HepG2 (cell line): ENCODE measurements at regions not wholly inside any gene's neighbourhood (a gene's known extent, or its start where the extent isn't known, plus 50 kb on each side); places are given as distances from the start of the nearest gene placed in this dataset.

ENCODE experiments used
- ATAC-seq: fragments of 200-7000 bp; cut with Tn5 transposase; 3 replicates; pipeline ENCODE4 v1.9.1; 2020; ENCODE audit warnings: mild to moderate bottlenecking, moderate library complexity
- BruUV-seq: library from RNA; stranded (reverse); fragments of 400-500 nt; replicated peaks from 2 replicates; lab custom pipeline; 2021; lab: Mats Ljungman, UMichigan
- CTCF ChIA-PET: fragments of 300-600 bp; formaldehyde crosslinking; extraction: SDS; loops from one replicate; lab custom pipeline; 2021; ENCODE audit warnings: low total read pairs, inconsistent platforms, low intra/inter-chr PET ratio; lab: Yijun Ruan, JAX
- POLR2A ChIA-PET: fragments of 350-600 bp; sonication (Branson Sonifier 250); formaldehyde crosslinking; loops from one replicate; lab custom pipeline; 2020; ENCODE audit warnings: antibody characterized with exemption, inconsistent platforms; lab: Yijun Ruan, JAX
- DNase-seq: peaks from one replicate; pipeline ENCODE4 v3.0.0-alpha.2; 2015; ENCODE audit warnings: low spot score
- FAIRE-seq: peaks from 3 replicates; lab custom pipeline; 2011; peaks lifted over from hg19 to GRCh38; lab: Jason Lieb, UNC
- H2AFZ ChIP-seq: one replicate; pipeline ENCODE4 v1.6.1; 2011; ENCODE audit warnings: low read length, inconsistent platforms
- H3K27ac ChIP-seq: fragments of 300-600 bp; 3 replicates; pipeline ENCODE4 v1.8.0; 2011; ENCODE audit warnings: mixed run types, mild to moderate bottlenecking, mixed read lengths, low read length, inconsistent platforms; ENCODE audit not compliant: insufficient read depth; ENCODE audit errors: extremely low read length
- H3K27me3 ChIP-seq, 2 experiments: fragments of 200-600 bp in 1 of 2; 2 replicates in 1 of 2; 3 replicates in 1 of 2; pipeline versions ENCODE4 v1.6.0 to v1.8.0; 2011; ENCODE audit warnings: low read length in 2 of 2, mild to moderate bottlenecking in 2 of 2, moderate library complexity in 2 of 2, inconsistent platforms in 1 of 2; ENCODE audit not compliant: insufficient read depth in 2 of 2, control insufficient read depth in 1 of 2
- H3K36me3 ChIP-seq, 2 experiments: fragments of 200-600 bp in 1 of 2; replicated peaks in 1 of 2; 2 replicates in 1 of 2; 3 replicates in 1 of 2; pipeline versions ENCODE4 v1.5.1 to v1.8.0; 2011; ENCODE audit warnings: low read length in 2 of 2, inconsistent platforms in 1 of 2; ENCODE audit not compliant: insufficient read depth in 2 of 2, control insufficient read depth in 1 of 2
- H3K4me1 ChIP-seq: 2 replicates; pipeline ENCODE4 v1.5.1; 2012; ENCODE audit warnings: low read length, inconsistent platforms; ENCODE audit not compliant: insufficient read depth
- H3K4me2 ChIP-seq: 2 replicates; pipeline ENCODE4 v1.6.0; 2011; ENCODE audit warnings: low read depth, low read length, inconsistent platforms
- H3K4me3 ChIP-seq, 3 experiments: fragments of 200-600 bp in 1 of 3; sonication (generic), shearing (Covaris generic) in 1 of 3; replicated peaks in 1 of 3; 2 replicates each; pipeline ENCODE4 v1.5.1; 2011 to 2016; ENCODE audit warnings: low read length in 3 of 3, inconsistent platforms in 2 of 3, low read depth in 2 of 3, mild to moderate bottlenecking in 2 of 3, control low read depth in 1 of 3, mixed read lengths in 1 of 3; ENCODE audit not compliant: insufficient read depth in 1 of 3
- H3K79me2 ChIP-seq: one replicate; pipeline ENCODE4 v1.6.1; 2011; ENCODE audit warnings: low read length, inconsistent platforms; ENCODE audit not compliant: insufficient read depth
- H3K9ac ChIP-seq: 2 replicates; pipeline ENCODE4 v1.6.0; 2011; ENCODE audit warnings: mild to moderate bottlenecking, low read depth, low read length, inconsistent platforms; ENCODE audit not compliant: insufficient read depth
- H3K9me3 ChIP-seq: 2 replicates; pipeline ENCODE4 v1.5.1; 2012; ENCODE audit warnings: mild to moderate bottlenecking, low read length
- H4K20me1 ChIP-seq: 2 replicates; pipeline ENCODE4 v1.6.0; 2011; ENCODE audit warnings: inconsistent platforms, mild to moderate bottlenecking, low read length, moderate library complexity; ENCODE audit not compliant: insufficient read depth
- AHDC1 ChIP-seq: sonication (generic); formaldehyde crosslinking; IDR thresholded peaks from 2 replicates; pipeline ENCODE4 v1.5.1; 2020; ENCODE audit warnings: mild to moderate bottlenecking, missing genetic modification reagents, borderline replicate concordance
- ELF4 ChIP-seq: sonication (generic); formaldehyde crosslinking; IDR thresholded peaks from 2 replicates; pipeline ENCODE4 v1.5.0; 2020; ENCODE audit warnings: missing genetic modification reagents, mild to moderate bottlenecking, moderate library complexity, borderline replicate concordance
- PHB2 ChIP-seq: fragments of 450-650 bp; IDR thresholded peaks from 2 replicates; pipeline ENCODE4 v1.6.1; 2018; ENCODE audit not compliant: partially characterized antibody
- PRDM15 ChIP-seq: sonication (generic); formaldehyde crosslinking; IDR thresholded peaks from 2 replicates; pipeline ENCODE4 v1.4.0; 2020; ENCODE audit warnings: missing genetic modification reagents
- SUZ12 ChIP-seq: fragments of 150-350 bp; IDR thresholded peaks from 2 replicates; pipeline ENCODE4 v1.6.1; 2014; ENCODE audit warnings: low read depth, low read length
- TBX3 ChIP-seq: fragments of 450-650 bp; IDR thresholded peaks from 2 replicates; pipeline ENCODE4 v1.6.1; 2017; ENCODE audit warnings: antibody characterized with exemption, mild to moderate bottlenecking, inconsistent platforms, borderline replicate concordance
- ZBTB37 ChIP-seq: sonication (generic); formaldehyde crosslinking; IDR thresholded peaks from 2 replicates; pipeline ENCODE4 v1.4.0; 2020; ENCODE audit warnings: mild to moderate bottlenecking, missing genetic modification reagents
- ZBTB39 ChIP-seq: sonication (generic); formaldehyde crosslinking; IDR thresholded peaks from 2 replicates; pipeline ENCODE4 v1.5.0; 2020; ENCODE audit warnings: missing genetic modification reagents
- ZEB1 ChIP-seq: IDR thresholded peaks from 2 replicates; pipeline ENCODE4 v1.6.1; 2012; ENCODE audit warnings: mild to moderate bottlenecking, low read depth, inconsistent platforms; ENCODE audit not compliant: insufficient replicate concordance
- ZNF569 ChIP-seq: sonication (generic); formaldehyde crosslinking; IDR thresholded peaks from 2 replicates; pipeline ENCODE4 v1.5.0; 2020; ENCODE audit warnings: mild to moderate bottlenecking, missing genetic modification reagents, moderate library complexity, borderline replicate concordance
- WGBS: methylation state at CpG from one replicate; pipeline ENCODE4 v1.1.6; 2017; ENCODE audit warnings: low lambda C conversion rate; 5-methylcytosine and 5-hydroxymethylcytosine counted together
- in situ Hi-C: cut with HindIII; loops from 2 replicates; pipeline ENCODE4 v1.10.0; 2017; ENCODE audit warnings: low pct_unique_long_range_greater_than_20kb; ENCODE audit not compliant: extremely low pct_ligation_motif_present
- intact Hi-C: fragments of 100-400 bp; cut with micrococcal nuclease; formaldehyde crosslinking; loops from one replicate; pipeline ENCODE4 v1.10.0; 2022; ENCODE audit not compliant: unreplicated experiment

GRCh38 chr10:111865550-111865949, 318.0 kb downstream of the GPAM start:
- H3K36me3 ChIP-seq, result no peaks in the 10 kb centered on the region
- no peaks in the 10 kb centered on the region for H3K4me1 ChIP-seq
- no peaks in the 10 kb centered on the region for H3K9me3 ChIP-seq
- H3K9ac ChIP-seq, result no peak overlapping the region
- CTCF ChIA-PET, result no interaction called here
- peaks cover 0 to 3% of the 10 kb centered on the region in 2 experiments; a peak in 1 of 5 replicates for H3K27me3 ChIP-seq
- ATAC-seq, result no peak
- POLR2A ChIA-PET, result no interaction called here
- intact Hi-C loops, result no loop called here
- no peak for TF ChIP-seq ZBTB37 (CRISPR knock-in tag)
- no peak for TF ChIP-seq TBX3
- TF ChIP-seq SUZ12, result no peak
- no peak for TF ChIP-seq ZEB1
- TF ChIP-seq ZBTB39 (CRISPR knock-in tag), result no peak
- no peak for TF ChIP-seq ELF4 (CRISPR knock-in tag)
- no peak for TF ChIP-seq PRDM15
- no peak for TF ChIP-seq ZNF569
- no peak for TF ChIP-seq AHDC1 (CRISPR knock-in tag)
- TF ChIP-seq PHB2, result no peak
- no TSS peak for BruUV-seq
- in situ Hi-C loops, result no loop called here
- no peak overlapping the region for H3K4me2 ChIP-seq
- 2% methylated on average over 3 of the region's 3 CpGs for WGBS
- no peak overlapping the region for H3K4me3 ChIP-seq
- no peaks in the 10 kb centered on the region for H4K20me1 ChIP-seq
- no peak for FAIRE-seq
- no peak for DNase-seq
- no peak overlapping the region for H2AFZ ChIP-seq
- no peaks in the 10 kb centered on the region for H3K79me2 ChIP-seq
- H3K27ac ChIP-seq, result no peak overlapping the region
